ENCODE measurements at regions not wholly inside any gene's neighbourhood (a gene's known extent, or its start where the extent isn't known, plus 50 kb on each side); places are given as distances from the start of the nearest gene placed in this dataset.

GRCh38 chr10:36446881-36447280 is 678.5 kb upstream of the ANKRD30A start:
- TF ChIP-seq CTCF (IDR thresholded peaks at IDR 0.05) = no peak
- no peak for TF ChIP-seq POLR2A (IDR thresholded peaks at IDR 0.05)
